ENCODE measurements at regions not wholly inside any gene's neighbourhood (a gene's known extent, or its start where the extent isn't known, plus 50 kb on each side); places are given as distances from the start of the nearest gene placed in this dataset.

- no peak for TF ChIP-seq CTCF (IDR thresholded peaks at IDR 0.05)
- no peak for TF ChIP-seq EZH2 (IDR thresholded peaks at IDR 0.05; ENCODE audit: borderline replicate concordance, insufficient read depth, low read depth, low read length, poor library complexity, severe bottlenecking)
Measured at GRCh38 chrX:34503119-34503518, 154.0 kb downstream of the TMEM47 start.
